HG03060 (cell line): ENCODE measurements at regions not wholly inside any gene's neighbourhood (a gene's known extent, or its start where the extent isn't known, plus 50 kb on each side); places are given as distances from the start of the nearest gene placed in this dataset.

Experiments used
- ATAC-seq: cut with Tn5 transposase; IDR thresholded peaks from one replicate; pipeline ENCODE4 v1.9.1; 2021; ENCODE audit warnings: low read depth, moderate number of reproducible peaks; ENCODE audit not compliant: unreplicated experiment

DNA sequence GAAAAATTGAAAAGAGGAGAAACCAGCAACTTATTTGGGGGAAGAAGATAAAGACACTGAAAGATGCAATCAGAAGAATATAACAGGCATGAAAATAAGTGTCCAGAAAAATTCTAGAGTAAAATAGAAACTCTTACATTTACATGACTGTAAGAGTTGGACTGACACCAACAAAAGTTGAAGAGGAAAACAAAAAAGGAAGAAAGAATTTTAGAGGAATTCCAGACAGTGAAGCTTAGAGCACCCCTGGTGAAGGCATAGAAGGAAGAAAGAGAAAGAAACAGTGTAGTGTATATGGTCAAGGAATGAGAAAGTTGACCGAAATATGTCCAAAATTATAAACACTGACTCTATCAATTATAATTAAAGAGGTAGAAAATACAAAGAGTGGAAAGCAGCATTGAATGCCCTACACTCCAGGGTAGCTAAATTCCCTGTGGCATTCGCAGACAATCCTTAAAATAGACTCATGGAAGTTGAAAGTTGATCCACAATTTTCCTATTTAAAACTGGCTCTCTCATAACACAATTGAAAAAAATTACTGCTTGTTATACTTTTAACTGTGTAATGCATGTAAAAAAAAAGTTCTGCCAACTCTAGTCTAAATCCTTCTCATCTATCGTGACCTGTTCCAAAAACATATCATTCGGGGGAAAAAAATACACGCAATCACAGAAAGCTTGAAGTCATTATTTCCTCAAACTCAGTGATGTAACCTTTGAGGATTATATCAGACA, 102.6 kb upstream of the ABI3BP start:
- no peak for ATAC-seq

DNA sequence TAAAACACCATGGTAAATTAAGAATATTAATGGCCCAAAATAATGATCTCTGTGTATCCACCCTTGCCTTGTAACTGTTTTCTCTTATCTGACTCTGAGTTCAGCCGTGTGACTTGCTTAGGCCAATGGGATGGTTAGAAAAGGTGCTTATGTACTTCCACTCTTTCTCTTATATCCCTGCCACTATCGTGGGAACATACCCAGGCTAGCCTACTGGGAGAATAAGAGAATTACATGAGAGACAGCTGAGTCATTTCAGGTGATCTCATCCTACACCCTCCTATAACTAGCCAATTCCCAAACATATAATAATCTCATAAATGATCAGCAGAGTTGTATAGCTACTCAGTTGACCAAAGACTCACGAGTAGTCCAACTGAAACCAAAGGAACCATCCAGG, 98.3 kb upstream of the ABI3BP start:
- no peak for ATAC-seq

DNA sequence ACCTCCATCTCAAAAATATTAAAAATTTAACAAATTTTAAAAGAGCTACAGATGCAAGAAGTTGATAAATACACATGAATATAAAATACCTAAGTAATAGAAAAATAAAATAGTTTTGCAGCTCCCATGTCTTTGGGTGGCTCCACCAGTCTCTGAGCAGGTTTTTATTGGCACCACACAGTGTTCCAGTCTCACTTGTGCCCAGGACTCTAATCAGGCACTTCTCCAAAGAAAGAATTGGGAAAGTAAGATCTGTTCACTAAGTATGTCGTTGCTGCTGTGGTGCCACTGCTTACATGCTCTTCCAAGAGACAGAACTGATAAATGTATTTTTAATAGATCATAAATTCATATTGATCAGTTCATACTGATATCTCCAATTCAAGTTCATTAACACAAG, 92.5 kb upstream of the ABI3BP start:
- no peak for ATAC-seq

DNA sequence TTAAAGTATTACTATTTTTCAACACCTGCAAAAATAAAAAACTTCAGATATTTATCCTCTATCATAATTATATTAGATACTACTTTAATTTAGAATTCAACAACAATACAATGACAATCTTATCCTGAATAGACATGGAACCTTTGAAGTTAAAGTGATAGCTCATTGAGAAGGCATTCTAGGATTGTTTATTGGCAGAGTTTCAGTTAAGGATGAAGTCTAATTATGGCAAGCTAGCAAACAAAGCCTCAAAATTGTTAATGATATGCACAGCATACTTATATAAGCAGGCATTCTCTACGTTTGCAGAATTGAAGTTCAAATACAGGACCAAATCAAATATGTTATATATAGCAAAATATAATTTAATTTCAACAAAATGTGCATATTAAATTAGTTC, 91.2 kb upstream of the ABI3BP start:
- no peak for ATAC-seq

DNA sequence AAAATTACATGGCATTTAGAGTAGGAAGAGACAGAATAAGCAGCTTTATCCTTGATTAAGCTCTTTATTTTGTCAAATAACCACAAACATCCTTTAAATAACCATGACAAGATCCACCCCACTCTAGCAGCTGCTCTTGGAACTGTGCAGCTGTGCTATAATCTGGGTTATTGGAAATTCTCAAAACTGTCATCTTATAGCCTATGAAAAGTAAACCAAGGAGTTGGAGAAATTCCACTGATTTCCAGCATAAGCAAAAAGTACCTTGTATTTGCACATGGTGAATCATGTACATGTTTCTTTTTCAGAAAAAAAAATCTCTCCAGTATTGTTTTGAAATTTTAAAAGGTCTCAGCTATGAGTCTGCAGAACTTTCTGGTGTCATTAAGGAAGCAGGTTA, 88.8 kb upstream of the ABI3BP start:
- ATAC-seq: no peak

DNA sequence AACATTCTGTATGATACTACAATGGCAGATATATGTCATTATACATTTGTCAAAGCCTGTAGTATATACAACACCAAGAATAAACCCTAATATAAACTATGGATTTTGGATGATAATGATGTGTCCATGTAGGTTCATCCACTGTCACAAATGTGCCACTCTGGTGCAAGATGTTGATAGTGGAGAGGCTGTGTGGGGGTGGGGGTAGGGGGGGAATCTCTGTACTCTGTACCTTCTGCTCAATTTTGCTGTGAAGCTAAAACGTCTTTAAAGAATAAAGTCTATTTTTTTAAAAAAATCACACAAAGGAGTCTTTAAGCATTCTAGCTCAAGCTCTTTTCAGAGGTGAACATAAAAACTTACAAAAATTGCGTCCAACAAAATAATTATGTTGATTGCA, 88.2 kb upstream of the ABI3BP start:
- no peak for ATAC-seq

DNA sequence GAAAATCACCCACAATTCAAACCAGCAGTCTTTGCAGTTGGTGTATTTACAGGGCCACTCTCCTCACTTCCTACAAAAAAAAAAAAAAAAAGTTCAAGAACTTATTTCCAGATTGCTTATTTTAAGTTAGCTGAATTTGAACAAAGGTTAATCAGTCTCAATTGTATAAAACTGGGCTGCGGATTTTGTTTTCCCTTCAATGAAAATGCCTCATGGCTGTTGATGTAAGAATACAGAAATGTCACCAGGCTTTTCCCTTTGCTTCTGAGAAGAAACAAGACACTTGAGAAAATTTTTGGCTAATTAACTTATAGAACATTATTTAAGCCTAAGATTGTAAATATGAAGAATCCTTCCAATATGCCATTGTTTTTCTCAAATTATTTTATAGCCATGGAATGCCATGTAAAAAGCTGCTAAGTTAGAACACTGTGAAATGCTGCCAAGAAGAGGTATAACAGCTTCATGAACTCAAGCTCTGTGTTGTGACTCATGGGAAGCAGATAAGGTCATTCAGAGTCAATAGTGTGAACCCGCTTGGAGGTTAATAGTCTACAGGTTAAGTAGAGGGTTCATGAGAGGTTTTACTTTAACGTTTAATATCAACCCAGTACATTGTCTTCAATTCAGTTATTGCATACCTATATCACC, 84.3 kb upstream of the ABI3BP start:
- ATAC-seq: no peak

DNA sequence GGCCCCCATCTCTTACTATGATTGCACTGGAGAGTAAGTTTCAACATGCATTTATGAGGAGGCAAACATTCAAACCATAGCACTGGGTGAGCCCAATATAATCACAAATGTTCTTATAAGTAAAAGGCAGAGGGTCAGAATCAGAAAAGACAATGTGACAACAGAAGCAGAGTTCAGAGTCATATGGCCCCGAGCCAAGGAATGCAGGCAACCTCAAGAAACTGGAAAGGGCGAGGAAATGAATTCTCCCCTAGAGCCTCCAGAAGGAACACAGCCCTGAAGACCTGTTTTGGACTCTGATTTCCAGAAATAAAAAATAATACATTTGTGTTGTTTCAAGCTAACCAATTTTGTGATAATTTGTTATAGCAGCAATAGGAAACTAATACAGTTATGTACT, 81.3 kb upstream of the ABI3BP start:
- no peak for ATAC-seq

DNA sequence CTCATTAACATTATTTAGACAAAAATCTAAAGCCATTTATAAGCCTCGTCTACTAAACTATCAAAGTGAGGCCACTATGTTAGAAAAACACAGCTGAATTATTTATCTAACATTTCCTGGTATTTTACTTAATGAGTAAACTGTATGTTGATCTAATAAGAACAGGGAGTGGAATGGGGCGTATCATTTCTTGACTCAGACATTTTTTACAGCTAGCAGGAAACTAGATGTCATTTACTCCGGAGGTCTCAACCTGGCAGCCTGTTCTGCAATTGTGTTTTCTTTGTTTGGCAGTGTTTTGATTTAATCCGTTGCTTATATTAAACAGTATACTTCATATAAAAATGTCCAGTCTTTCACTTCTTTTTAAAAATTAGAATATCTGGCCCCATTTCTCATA, 79.1 kb upstream of the ABI3BP start:
- ATAC-seq: no peak

DNA sequence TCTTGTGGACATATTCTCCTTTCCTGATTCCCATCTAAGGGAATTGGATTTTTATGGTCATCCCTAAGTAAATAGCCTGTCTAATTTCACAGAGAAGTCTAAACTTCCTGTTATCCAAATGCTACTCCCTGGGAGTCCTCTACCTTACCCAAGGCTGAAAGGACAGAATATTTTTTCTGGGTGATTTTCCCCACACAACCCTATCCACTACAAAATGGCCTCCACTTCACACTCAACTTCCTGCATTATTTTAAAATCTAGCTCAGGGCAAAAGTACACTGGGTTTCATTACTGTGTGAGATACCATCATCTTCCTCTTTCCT, 77.5 kb upstream of the ABI3BP start:
- no peak for ATAC-seq

DNA sequence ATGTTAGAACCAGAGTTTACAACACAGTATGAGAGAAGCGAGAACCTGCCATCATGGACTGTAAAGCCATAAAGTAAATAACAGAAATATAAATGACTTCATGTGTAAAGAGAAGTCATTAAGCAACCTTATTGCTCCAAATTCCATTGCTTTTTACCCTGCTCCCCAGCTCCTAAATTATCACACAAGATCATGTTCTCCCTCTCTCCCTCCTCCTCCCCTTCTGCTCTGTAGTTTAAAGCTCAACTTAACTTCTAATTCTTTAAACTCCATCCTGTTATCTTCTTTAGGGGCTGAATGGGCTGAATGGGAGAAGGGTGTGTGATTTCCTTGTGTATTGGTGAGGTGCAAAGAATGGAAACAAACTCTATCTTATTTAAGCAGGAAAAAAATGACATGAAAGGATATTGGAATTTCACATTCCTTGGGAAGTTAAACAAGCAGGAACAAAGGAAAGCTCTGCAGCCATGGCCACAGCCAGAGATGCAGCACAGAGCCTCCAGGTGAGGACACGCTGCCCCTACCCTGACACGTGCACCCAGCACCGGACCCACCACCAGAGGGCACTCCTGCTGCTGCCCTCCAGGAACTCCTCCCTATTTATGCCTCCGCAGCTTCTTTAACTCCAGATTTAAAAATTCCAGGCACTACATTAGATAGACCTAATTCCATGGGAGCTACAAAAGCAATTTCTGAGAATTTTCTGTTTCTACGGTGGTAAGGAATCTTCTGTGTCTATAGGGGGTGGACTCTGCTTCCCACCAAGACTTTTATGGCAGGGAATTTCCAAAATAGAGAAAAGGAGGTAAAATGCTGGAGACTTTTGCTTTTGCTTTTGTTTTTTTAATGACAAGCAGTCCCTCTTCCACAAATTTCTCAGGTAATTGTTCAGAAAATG, 76.9 kb upstream of the ABI3BP start:
- no peak for ATAC-seq

DNA sequence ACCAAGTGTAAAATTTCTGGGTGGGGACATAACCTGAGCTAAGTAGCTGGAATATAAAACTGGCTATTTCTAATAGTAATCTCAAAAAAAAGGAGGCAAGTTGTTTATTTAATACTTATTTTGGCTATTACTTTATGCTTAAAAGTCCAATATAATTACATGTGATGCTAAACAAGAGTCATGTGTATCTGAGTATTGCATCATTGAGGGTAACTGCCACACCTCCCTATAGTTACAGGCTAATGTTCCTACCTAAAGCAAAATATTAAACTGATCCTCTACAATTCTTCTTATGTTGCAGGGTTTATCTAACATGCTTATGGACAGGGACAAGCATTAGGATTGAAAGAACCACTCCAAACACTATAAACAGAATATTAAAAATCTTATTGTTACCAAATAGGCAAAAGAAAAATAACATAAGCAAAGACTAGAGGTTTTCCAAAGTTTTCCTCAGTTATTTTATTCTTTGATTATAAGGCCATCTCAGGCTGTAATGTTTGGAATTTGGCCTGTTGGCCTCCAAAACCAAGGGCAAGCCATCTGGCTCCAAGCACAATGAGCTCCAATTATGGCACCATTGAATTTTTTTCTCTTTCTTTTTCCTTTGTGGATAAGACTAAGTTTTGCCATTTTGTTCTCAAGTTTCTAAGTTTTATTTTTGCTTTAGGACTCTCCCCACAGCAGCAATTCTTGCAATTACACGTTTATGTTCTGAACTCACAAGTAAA, 75.8 kb upstream of the ABI3BP start:
- no peak for ATAC-seq

DNA sequence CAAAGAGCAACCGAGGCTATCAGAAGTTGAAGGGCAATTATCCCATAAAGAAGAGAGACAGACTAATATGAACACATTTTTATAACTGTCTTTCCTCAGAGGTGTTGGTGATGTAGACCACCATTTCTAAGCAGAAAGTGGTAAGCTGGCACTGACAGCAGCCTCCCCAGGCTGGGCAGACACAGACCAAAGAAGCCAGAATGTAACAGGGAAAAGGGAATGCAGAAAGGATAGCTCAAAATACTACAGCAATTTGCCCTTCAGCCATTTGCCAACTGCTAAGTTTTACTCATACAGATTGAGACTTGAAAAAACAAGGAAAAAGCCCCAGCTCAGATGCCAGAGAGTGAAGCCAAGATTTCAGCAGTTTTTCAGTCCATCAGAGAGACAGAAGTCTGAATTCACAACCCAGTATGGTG, 73.5 kb upstream of the ABI3BP start:
- ATAC-seq: no peak

DNA sequence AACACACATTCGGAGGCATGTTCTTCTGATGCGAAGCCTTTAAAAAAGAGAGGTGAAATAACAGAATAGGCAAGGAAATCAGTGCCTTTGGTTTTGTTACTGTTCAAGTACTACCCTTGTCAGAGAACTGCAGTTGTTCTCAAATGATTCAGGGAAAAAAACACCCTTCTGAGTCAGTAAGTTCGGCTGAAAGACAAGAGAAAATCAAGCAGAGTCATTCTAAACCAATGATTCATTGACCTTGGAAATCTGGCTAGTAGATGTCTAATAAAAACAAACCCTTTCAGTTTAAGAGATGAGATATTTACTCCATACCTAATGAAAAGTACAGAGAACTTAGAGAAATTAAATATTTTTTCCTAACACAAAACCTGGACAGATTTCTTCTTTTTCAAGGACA, 72.7 kb upstream of the ABI3BP start:
- ATAC-seq: no peak

DNA sequence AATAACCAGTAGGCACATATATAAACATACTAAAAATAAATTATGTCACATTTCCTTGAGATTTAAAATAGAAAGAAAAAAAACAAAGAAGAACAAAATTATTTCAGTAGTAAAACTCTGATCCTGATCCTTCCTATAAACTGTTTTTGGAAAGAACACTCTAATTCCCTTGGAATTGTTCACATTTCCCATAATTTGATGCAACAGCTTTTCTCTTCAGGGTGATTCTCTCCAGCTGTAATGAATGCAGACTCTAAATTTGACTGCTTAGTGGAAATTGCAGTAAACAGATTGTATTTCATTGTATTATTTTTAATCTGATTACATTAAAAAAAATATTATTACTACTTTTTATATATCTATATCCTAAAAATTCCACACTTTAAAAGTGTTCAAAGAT, 70.2 kb upstream of the ABI3BP start:
- no peak for ATAC-seq

DNA sequence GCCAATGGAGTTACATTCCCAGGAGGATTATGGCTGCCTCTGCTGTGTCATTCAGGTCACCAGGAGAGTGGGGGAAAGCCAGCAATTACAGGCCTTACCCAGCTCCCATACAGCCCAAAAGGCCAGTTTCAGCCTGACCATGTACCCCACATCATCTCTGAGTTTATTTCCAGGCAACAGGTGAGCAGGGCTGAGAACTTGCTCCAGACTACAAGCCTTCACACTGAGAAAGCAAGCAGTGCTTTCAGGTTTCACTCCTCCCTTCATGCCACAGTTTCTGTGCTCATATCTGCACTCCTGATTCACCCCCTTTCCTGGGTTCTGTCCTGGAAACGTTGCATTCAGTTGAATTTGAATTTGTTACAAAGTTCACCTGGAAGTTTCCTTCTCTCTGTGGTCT, 68.1 kb upstream of the ABI3BP start:
- no peak for ATAC-seq

DNA sequence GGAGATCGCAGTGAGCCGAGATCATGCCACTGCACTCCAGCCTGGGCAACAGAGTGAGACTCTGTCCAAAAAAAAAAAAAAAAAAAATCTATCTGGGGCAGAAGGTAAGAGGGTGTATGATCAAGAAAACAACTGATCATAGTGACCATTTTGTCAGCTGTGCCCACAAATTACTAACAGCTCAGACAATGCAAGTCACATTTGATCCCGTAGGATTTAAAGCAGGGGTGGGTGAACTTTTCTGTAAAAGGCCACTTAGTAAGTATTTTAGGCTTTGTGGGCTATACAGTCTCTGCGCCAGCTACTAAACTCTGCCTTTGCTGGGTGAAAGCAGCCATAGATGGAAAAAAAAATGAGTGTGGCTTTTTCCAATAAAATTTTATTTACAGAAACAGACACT, 57.6 kb upstream of the ABI3BP start:
- no peak for ATAC-seq

DNA sequence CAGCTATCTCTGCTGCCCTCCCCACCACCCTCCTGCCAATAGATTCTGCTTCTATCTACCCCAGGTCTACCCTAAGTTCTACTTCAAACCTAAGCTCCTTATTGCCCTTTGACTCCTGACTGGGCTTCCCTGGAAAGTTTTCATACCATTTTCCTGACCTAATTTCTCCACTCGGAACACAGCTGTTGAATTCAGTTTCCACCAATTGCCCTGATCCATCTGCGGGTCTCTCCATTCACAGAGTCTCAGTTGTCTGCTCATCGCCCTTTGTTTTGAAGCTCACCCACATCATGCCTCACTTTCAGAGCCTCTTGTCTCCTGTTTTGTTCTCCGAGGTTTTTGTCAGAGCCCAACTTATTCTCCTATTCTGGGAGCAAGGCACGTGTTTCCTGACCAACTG, 56.8 kb upstream of the ABI3BP start:
- ATAC-seq: no peak

DNA sequence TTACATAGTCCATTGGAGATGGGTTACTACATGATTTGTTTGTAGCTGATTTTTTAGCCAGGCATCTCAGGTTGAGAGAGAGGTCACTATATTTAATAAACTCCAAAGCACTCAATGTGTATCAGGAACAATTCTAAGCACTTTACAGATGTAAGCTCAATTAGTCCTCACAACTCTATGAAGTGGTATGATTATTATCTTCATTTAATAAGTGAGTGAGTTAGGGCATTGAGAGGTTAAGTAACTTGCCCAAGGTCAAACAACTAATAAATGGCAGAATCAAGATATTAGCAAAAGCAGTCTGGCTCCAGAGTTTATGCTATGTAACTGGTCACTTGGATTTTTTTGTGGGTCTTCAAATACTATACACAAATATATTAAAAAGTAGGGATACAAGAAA, 56.3 kb upstream of the ABI3BP start:
- no peak for ATAC-seq

DNA sequence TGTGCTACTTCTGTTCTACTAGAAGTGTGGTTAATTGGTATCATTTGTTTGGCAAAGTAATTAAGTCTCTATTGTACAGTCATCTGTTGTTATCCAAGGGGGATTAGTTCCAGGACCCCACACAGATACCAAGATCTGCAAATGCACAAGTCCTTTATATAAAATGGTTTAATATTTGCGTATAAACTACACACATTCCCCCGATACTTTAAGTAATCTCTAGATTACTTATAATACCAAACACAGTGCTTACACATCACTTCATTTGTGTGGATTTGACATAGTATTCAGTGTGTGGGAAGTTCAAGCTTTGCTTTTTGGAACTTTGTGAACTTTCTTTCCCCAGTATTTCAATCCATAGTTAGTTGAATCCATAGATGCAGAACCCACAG, 50.5 kb upstream of the ABI3BP start:
- no peak for ATAC-seq
